ENCODE measurements at regions not wholly inside any gene's neighbourhood (a gene's known extent, or its start where the extent isn't known, plus 50 kb on each side); places are given as distances from the start of the nearest gene placed in this dataset.
"Not testable (repeated sequence)": the region's sequence is repeated elsewhere in the genome, so short reads cannot be mapped to it uniquely, and the experiment has no call there.

GRCh38 chr11:10996678-10997077 lies 138.8 kb upstream of the ZBED5 start:
- no peak for DNase-seq

DNA sequence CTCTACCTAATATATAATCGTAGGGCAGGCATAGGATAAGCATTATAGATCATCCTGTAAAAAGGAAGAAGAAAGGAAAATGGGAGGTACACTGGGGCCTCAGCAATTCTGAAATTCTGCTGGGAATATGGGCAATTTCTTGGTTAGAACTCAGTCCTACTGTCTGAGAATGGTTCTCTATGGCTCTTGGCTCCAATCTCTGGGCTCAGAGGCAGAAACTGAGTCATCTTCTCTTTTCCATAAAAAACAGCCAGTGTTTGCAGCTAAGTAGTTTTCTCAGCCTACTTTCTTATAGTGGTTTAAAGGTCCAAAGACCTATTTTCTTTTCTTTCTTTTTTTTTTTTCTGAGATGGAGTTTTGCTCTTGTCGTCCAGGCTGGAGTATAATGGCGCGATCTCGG lies 135.8 kb upstream of the ZBED5 start:
- no peak for DNase-seq

- DNase-seq = no peak
These were observed 135.3 kb upstream of the ZBED5 start for GRCh38 chr11:10993186-10993585.

DNA sequence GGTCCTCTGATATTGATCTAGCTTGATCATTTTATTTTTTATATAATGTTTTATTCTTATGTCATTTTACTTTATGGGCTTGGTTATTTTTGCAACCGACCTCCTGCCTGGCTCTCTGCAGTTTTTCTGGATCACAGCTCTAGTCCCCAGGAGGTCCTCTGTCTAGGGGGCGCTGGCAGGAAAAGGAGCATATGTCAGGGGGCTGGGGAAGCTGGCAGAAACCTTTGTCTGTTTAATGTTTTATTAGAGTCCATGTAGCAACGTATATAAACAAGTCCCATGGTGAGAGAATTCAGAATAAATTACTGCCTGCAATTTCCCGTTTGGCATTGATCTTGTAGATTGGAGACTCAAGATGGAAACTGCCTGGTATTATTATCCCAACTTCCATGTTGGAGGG lies 133.5 kb upstream of the ZBED5 start:
- no peak for DNase-seq

DNA sequence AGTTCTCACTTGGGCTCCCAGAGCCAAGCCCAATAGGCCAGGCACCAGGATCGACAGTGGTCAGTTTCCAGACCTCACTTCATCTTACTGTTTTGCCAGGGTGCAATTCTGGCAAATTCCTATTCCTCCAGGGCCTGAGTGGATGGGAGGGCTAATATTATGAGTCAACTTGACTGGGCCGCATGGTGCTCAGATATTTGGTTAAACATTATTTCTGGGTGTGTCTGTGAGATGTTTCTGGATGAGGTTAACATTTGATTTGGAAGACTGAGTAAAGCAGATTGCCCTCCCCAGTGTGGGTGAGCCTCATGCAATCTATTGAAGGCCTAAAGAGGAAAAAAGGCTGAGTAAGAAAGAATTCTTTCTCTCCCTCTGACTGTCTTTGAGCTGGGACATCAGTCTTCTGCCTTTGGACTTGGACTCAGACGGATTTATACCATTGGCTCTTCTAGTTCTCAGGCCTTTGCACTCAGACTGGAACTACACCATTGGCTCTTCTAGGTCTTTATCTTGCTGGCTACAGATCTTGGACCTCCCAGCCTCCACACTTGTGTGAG lies 132.9 kb upstream of the ZBED5 start:
- no peak for DNase-seq

DNA sequence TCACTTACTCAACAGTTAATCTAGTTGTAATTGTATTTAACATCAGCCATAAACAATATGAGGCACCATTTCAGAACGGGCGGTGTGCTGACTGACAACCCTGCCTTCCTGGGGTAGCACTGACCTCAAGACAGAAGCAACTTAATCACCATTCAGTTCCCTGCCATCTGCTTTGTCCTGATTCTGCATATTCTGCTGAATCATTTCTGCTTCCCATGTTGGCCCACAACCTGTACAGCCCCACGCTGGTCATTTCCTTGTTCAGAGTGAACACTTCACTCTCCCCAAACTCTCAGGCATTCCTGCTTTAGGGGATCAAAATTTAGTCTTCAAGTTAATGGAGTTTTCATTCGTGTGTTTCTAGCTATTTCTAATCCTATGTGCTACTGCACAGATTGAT lies 132.3 kb upstream of the ZBED5 start:
- DNase-seq = no peak

DNA sequence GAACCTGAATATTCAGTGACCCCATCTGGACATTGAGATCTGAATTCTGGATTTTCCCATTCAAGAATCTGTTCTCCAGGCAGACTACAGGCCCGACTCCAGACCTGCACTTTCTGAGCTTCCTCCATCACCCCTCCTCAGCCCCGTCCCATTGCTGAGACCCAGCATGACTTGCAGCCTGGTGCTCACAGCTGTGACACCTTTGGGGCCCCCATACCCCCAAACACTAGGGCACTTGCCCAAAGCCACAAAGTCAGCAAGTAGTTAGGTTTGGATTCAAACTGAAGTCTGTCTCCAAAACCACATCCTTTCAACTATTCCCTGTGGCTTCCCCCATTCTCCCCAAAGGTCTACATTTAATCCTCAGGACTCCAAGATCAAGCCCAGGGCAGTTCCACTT lies 128.2 kb upstream of the ZBED5 start:
- no peak for DNase-seq

DNA sequence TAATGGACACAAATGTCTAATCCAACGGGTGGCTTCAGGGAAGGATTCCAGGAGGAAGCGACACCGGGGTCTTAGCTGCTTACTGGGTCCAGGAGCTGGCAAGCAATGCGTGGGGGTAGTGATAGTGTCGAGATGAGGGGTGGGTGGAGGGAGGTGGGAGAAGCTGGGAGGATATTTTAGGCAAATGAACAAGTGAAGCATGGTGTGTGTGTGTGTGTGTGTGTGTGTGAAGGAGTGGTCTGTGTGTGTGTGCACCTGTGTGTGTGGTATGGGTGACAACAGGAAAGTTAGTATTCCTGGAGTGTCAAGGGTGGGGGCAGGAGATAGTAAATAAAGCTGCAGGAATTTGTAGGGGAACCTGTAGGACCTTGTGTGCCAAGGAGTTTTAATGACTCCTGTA lies 126.9 kb upstream of the ZBED5 start:
- DNase-seq = no peak

- DNase-seq = no peak
These were observed 126.4 kb upstream of the ZBED5 start for GRCh38 chr11:10984250-10984649.

- DNase-seq = no peak
These were observed 125.1 kb upstream of the ZBED5 start for GRCh38 chr11:10982704-10983510.

DNA sequence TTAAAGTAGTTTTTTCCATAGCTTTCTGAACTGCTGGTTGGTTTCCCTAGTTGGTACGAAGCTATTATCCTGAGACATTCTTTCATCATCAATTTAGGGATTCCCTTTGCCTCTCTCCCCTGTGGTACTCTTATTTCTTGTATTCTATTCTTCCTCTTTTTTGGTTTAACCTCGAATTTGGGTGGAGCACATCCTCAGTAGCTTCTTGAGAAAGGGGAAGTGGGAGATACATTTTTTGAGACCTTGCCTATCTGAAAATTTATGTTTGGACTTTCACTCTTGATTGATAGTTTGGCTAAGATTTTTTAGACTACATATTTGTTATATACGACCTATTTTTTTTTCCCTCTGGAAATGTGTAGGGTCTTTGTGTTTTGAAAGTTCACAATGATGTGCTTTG lies 121.7 kb upstream of the ZBED5 start:
- DNase-seq = no peak

GRCh38 chr11:10978198-10978597 lies 120.3 kb upstream of the ZBED5 start:
- no peak for DNase-seq

DNA sequence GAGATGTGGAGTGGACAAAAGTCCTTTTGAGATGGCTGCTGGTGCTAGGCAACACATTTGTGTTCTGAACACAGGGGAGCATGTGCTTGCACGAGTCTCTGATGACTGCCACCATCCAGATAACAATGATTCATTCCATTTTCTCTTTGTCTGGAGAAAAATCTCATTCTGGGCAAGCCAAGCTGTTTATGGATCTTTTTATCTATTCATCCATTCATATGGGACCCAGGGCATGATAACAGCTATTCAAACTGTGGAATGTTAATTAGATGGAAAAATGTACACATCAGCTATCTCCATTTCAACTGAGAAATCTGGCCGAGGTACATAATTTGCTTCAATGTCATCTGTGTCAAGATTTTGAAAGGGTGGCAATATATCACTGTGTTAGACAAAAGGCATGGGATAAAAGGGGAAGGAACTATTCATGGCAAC lies 117.5 kb upstream of the ZBED5 start:
- DNase-seq = no peak

GRCh38 chr11:10973416-10973815 lies 115.6 kb upstream of the ZBED5 start:
- DNase-seq = no peak

DNA sequence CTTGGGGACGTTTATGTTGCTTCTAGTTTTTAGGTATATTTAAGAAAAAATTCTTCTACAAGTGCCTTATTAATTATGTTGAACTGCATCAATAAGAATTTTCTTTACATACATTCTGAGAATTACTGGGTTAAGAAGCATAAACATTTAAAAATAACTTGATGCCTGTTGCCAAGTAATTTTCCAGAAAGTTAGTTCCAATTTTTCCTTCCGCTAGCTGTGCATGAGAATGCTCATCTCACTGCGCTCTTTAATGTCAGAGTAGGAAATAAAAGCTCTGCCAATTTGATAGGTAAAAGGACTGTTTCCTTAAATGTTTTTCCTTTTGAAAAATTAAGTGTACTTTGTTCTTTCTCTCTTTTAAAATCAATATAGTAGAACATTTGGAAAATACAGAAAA lies 113.1 kb upstream of the ZBED5 start:
- no peak for DNase-seq

GRCh38 chr11:10969387-10969786 lies 111.5 kb upstream of the ZBED5 start:
- no peak for DNase-seq

GRCh38 chr11:10956884-10957283 lies 99.0 kb upstream of the ZBED5 start:
- not testable (repeated sequence) for DNase-seq

DNA sequence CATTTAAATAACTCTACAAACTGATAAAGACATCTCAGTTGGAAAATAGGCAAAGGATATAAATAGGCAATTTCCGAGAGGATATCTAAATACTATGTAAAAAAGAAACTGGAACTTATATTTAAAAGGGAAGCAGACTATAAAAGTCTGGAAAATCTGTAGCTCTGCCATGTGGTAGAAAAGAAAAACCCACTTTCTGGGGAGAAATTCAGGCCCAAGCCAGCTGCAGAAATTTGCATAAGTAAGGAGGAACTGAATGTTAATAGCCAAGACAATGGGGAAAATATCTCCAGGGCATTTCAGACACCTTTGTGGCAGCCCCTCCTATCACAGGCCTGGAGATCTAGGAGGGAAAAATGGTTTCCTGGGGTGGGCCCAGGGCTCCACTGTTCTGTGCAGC lies 97.8 kb upstream of the ZBED5 start:
- no peak for DNase-seq

GRCh38 chr11:10954184-10954583 lies 96.3 kb upstream of the ZBED5 start:
- DNase-seq = no peak

DNA sequence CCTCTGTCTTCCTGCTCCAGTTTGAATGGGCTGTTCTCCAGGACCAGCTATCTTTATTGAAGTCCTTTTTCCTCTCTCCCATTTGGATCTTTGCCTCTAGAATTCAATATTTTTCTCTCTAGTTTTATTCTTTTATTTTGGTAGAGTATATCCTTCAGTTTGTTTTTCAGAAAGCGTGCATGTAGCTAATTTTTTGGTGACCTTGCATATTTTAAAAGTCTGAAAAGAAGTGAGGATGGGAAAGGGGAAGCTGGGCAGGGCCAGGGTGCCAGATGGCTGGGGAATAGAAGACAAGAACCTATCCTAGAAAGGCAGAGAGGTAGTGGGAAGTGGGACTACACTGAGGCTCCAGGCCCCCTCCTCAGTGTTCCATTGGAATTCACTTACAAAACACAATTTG lies 95.0 kb upstream of the ZBED5 start:
- no peak for DNase-seq

DNA sequence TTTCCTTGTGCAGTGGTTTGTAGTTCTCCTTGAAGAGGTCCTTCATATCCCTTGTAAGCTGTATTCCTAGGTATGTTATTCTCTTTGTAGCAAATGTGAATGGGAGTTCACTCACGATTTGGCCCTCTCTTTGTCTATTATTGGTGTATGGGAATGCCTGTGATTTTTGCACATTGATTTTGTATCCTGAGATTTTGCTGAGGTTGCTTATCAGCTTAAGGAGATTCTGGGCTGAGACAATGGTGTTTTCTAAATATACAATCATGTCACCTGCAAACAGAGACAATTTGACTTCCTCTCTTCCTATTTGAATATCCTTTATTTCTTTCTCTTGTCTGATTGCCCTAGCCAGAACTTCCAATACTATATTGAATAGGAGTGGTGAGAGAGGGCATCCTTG lies 90.1 kb upstream of the ZBED5 start:
- not testable (repeated sequence) for DNase-seq

DNA sequence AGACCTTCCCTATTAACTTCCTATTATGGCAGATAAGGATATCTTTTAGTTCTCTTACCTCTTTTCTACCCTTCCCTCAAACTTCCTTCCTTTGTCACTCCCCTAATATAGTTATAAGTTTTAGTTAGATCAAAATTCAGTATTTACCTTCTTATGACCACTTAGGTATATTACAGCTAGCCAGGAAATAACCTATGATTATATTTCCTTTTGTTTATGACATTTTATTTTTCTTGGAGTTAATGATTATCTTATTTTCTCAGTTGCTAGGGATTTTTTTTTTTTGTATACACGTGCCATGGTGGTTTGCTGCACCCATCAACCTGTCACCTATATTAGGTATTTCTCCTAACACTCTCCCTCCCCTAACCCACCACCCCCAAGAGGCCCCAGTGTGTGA lies 88.2 kb upstream of the ZBED5 start:
- no peak for DNase-seq

DNA sequence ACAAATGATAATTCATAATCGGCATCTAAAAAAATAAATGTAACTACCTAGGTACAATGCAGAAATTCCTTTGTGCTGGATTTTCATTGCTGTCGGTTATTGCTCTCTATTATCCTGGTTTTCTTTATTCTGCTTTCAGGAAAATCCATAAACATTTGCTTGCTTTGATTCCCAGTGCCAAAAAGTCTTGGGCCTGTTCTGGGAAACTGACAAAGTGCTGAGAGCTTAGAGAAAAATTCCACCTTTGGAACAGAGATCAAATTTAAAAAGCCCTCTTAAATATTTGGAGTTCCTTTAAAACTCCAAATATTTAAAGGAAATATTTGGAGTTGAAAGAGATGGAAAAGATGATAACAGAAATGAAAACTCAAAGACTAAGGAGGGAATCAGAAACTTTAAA lies 87.3 kb upstream of the ZBED5 start:
- DNase-seq = no peak

GRCh38 chr11:10943968-10944367 lies 86.1 kb upstream of the ZBED5 start:
- no peak for DNase-seq

GRCh38 chr11:10942620-10943019 lies 84.8 kb upstream of the ZBED5 start:
- no peak for DNase-seq
